ENCODE measurements at regions not wholly inside any gene's neighbourhood (a gene's known extent, or its start where the extent isn't known, plus 50 kb on each side); places are given as distances from the start of the nearest gene placed in this dataset.
A peak's percentile ranks its signal among the peaks of the same experiment; 100 is the strongest.
"Not testable (repeated sequence)": the region's sequence is repeated elsewhere in the genome, so short reads cannot be mapped to it uniquely, and the experiment has no call there.

GRCh38 chr10:100661520-100661919 is 83.9 kb upstream of the PAX2 start:
- H3K27me3 ChIP-seq (ENCODE audit: insufficient read depth, low read depth, low read length) = peaks cover 75% of the 10 kb centered on the region
- no peak overlapping the region for H2AFZ ChIP-seq (ENCODE audit: low read depth, low read length)
- no peaks in the 10 kb centered on the region for H3F3A ChIP-seq (ENCODE audit: insufficient read depth, low read length, poor library complexity, severe bottlenecking)
- no peak overlapping the region for H3K4me3 ChIP-seq (ENCODE audit: low read length)
- TF ChIP-seq EP300 (conservative IDR thresholded peaks at IDR 0.05; ENCODE audit: poor library complexity, severe bottlenecking) = no peak
- TF ChIP-seq MXI1 (conservative IDR thresholded peaks at IDR 0.05; ENCODE audit: poor library complexity, severe bottlenecking) = no peak
- no peak for TF ChIP-seq EZH2 (IDR thresholded peaks at IDR 0.05; ENCODE audit: borderline replicate concordance, insufficient read depth, low read length, poor library complexity, severe bottlenecking)
- H4K20me1 ChIP-seq (ENCODE audit: insufficient read depth) = no peaks in the 10 kb centered on the region
- H3K4me2 ChIP-seq (ENCODE audit: low read length) = no peak overlapping the region
- H3K9me2 ChIP-seq (ENCODE audit: insufficient read depth, low read length) = no peaks in the 10 kb centered on the region
- no peak overlapping the region for H3K9ac ChIP-seq (ENCODE audit: low read length)
- no peak overlapping the region for H3K27ac ChIP-seq (ENCODE audit: low read length)
- H3K9me3 ChIP-seq (ENCODE audit: low read length) = no peaks in the 10 kb centered on the region
- no peaks in the 10 kb centered on the region for H3K79me2 ChIP-seq (replicated peaks; ENCODE audit: insufficient read depth, low read length)
- no peaks in the 10 kb centered on the region for H3K36me3 ChIP-seq (ENCODE audit: insufficient read depth, low read length)

- Histone ChIP-seq H3K79me2 (replicated peaks; ENCODE audit: insufficient read depth, low read length) (no peaks in the 10 kb centered on the region), H3K4me3 (ENCODE audit: low read length) (no peak overlapping the region), H3K9me2 (ENCODE audit: insufficient read depth, low read length) (no peaks in the 10 kb centered on the region), H3K9ac (ENCODE audit: low read length) (no peak overlapping the region), H3K4me2 (ENCODE audit: low read length) (no peak overlapping the region), H3K9me3 (ENCODE audit: low read length) (no peaks in the 10 kb centered on the region), H3K27ac (ENCODE audit: low read length) (no peak overlapping the region), H3K36me3 (ENCODE audit: insufficient read depth, low read length) (no peaks in the 10 kb centered on the region), H2AFZ (ENCODE audit: low read depth, low read length) (no peak overlapping the region), H3F3A (ENCODE audit: insufficient read depth, low read length, poor library complexity, severe bottlenecking) (no peaks in the 10 kb centered on the region), H4K20me1 (ENCODE audit: insufficient read depth) (no peaks in the 10 kb centered on the region), H3K27me3 (ENCODE audit: insufficient read depth, low read depth, low read length) (peaks cover 75% of the 10 kb centered on the region)
- TF ChIP-seq EZH2 (IDR thresholded peaks at IDR 0.05; ENCODE audit: borderline replicate concordance, insufficient read depth, low read length, poor library complexity, severe bottlenecking) (no peak), POLR2AphosphoS5 (IDR thresholded peaks at IDR 0.05) (peak; percentile 46)
These were observed 83.3 kb upstream of the PAX2 start for GRCh38 chr10:100662067-100662466.

- H3K27ac ChIP-seq (ENCODE audit: low read length) = no peak overlapping the region
- no peaks in the 10 kb centered on the region for H3F3A ChIP-seq (ENCODE audit: insufficient read depth, low read length, poor library complexity, severe bottlenecking)
- no peaks in the 10 kb centered on the region for H3K9me3 ChIP-seq (ENCODE audit: low read length)
- TF ChIP-seq TAF1 (IDR thresholded peaks at IDR 0.05; ENCODE audit: low read depth) (no peak), REST (IDR thresholded peaks at IDR 0.05; ENCODE audit: borderline replicate concordance) (no peak), EZH2 (IDR thresholded peaks at IDR 0.05; ENCODE audit: borderline replicate concordance, insufficient read depth, low read length, poor library complexity, severe bottlenecking) (no peak), POLR2AphosphoS5 (IDR thresholded peaks at IDR 0.05) (no peak), SMC3 (conservative IDR thresholded peaks at IDR 0.05; ENCODE audit: poor library complexity) (no peak), CTCF (IDR thresholded peaks at IDR 0.05; ENCODE audit: poor library complexity, severe bottlenecking) (no peak)
- no peaks in the 10 kb centered on the region for H3K79me2 ChIP-seq (replicated peaks; ENCODE audit: insufficient read depth, low read length)
- H3K9me2 ChIP-seq (ENCODE audit: insufficient read depth, low read length) = no peaks in the 10 kb centered on the region
- H2AFZ ChIP-seq (ENCODE audit: low read depth, low read length) = no peak overlapping the region
- peaks cover 75% of the 10 kb centered on the region for H3K27me3 ChIP-seq (ENCODE audit: insufficient read depth, low read depth, low read length)
- H3K9ac ChIP-seq (ENCODE audit: low read length) = no peak overlapping the region
- H3K36me3 ChIP-seq (ENCODE audit: insufficient read depth, low read length) = no peaks in the 10 kb centered on the region
- H3K4me2 ChIP-seq (ENCODE audit: low read length) = no peak overlapping the region
- H4K20me1 ChIP-seq (ENCODE audit: insufficient read depth) = no peaks in the 10 kb centered on the region
- H3K4me3 ChIP-seq (ENCODE audit: low read length) = no peak overlapping the region
These were observed 80.8 kb upstream of the PAX2 start for GRCh38 chr10:100664316-100665149.

GRCh38 chr10:100666634-100667033 is 78.7 kb upstream of the PAX2 start:
- not testable (repeated sequence) for H3K4me2 ChIP-seq (ENCODE audit: low read length); H3K36me3 ChIP-seq (ENCODE audit: insufficient read depth, low read length); H2AFZ ChIP-seq (ENCODE audit: low read depth, low read length); H3K79me2 ChIP-seq (replicated peaks; ENCODE audit: insufficient read depth, low read length); H3K9me2 ChIP-seq (ENCODE audit: insufficient read depth, low read length); H3K9ac ChIP-seq (ENCODE audit: low read length); H3F3A ChIP-seq (ENCODE audit: insufficient read depth, low read length, poor library complexity, severe bottlenecking); H3K27ac ChIP-seq (ENCODE audit: low read length); H3K4me3 ChIP-seq (ENCODE audit: low read length); H4K20me1 ChIP-seq (ENCODE audit: insufficient read depth); H3K9me3 ChIP-seq (ENCODE audit: low read length)
- peaks cover 79% of the 10 kb centered on the region for H3K27me3 ChIP-seq (ENCODE audit: insufficient read depth, low read depth, low read length)

Data from neural cell (in vitro differentiated cells).